ENCODE measurements at regions not wholly inside any gene's neighbourhood (a gene's known extent, or its start where the extent isn't known, plus 50 kb on each side); places are given as distances from the start of the nearest gene placed in this dataset.

DNA sequence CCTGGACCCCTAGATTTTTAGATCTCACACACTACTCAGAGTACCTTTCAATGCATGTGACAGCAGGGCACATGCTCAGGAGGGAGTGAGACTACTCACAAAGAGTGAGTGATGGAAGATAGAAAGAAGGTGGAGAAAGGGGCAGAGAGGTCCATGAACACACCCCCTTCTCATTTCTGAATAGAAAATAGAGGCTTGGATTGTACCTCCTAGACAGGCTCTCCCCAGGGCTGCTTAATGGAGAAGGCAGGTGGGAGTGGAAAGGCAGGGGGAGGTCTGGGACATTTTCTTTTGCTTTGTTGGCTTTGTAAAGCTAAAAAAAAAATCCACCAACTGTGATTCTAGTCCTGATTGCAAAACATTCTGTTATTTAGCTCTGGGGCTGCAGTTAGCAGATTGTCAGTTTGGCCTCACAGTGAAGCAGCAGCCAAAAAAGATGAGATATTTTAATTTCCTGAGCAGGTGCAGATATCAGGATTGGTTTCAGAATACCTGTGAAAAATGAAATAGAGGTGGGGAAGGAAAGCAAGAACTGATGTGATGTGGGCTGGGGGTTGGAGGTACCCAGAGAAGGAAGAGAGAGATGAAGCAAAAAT is 119.3 kb upstream of the GYPC start:
- TF ChIP-seq, protein P1, sequence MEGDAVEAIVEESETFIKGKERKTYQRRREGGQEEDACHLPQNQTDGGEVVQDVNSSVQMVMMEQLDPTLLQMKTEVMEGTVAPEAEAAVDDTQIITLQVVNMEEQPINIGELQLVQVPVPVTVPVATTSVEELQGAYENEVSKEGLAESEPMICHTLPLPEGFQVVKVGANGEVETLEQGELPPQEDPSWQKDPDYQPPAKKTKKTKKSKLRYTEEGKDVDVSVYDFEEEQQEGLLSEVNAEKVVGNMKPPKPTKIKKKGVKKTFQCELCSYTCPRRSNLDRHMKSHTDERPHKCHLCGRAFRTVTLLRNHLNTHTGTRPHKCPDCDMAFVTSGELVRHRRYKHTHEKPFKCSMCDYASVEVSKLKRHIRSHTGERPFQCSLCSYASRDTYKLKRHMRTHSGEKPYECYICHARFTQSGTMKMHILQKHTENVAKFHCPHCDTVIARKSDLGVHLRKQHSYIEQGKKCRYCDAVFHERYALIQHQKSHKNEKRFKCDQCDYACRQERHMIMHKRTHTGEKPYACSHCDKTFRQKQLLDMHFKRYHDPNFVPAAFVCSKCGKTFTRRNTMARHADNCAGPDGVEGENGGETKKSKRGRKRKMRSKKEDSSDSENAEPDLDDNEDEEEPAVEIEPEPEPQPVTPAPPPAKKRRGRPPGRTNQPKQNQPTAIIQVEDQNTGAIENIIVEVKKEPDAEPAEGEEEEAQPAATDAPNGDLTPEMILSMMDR (IDR thresholded peaks at IDR 0.05; ENCODE audit: low read depth, low read length): no peak
- DNase-seq: no peak
- Histone ChIP-seq H3K4me1 (no peaks in the 10 kb centered on the region), H3K4me3 (ENCODE audit: low read depth, low read length) (no peak overlapping the region), H3K36me3 (no peaks in the 10 kb centered on the region), H3K27me3 (no peaks in the 10 kb centered on the region), H3K9me3 (no peaks in the 10 kb centered on the region)

DNA sequence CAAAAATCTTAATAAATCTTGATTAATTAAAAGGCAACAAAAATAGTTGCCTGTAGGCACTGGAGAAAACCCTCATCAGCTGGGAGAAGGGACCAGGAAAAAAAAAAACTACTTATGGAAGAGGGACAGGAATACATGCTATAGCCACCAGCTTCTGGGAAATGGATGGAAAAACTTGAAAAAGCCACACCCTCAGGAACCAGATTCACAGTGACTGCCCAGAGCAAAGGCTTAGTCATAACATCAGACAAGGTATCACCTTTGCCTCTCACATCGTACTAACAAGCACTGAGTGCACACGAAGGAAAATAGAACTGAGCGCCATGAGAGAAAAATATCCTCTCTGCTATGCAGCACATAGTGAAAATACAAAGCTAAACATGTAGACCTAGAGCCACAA is 116.9 kb upstream of the GYPC start:
- H3K27me3 ChIP-seq: no peaks in the 10 kb centered on the region
- H3K4me3 ChIP-seq (ENCODE audit: low read depth, low read length): no peak overlapping the region
- H3K4me1 ChIP-seq: no peaks in the 10 kb centered on the region
- no peaks in the 10 kb centered on the region for H3K36me3 ChIP-seq
- H3K9me3 ChIP-seq: no peaks in the 10 kb centered on the region
- no peak for DNase-seq
- TF ChIP-seq, protein P1 (IDR thresholded peaks at IDR 0.05; ENCODE audit: low read depth, low read length): no peak

DNA sequence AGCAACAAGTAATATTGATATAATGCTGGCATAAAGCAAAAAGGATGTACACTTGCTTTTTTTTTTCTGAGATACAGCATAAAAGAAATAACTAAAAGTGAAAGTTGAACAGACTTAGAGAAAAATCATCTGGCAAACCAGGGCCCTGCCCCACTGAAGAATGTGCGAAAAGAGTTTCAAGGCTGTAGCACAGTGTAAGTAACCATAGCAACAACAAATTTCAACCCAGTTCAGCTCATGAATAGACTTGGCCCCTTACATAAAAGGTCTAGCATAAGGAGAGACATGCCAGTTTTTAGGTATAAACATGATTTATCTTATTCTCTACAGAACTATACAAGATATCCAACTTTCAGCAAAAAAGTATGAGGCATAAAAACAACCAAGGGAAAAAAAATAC is 113.7 kb upstream of the GYPC start:
- no peaks in the 10 kb centered on the region for H3K4me1 ChIP-seq
- no peak overlapping the region for H3K4me3 ChIP-seq (ENCODE audit: low read depth, low read length)
- no peaks in the 10 kb centered on the region for H3K9me3 ChIP-seq
- DNase-seq: no peak
- no peaks in the 10 kb centered on the region for H3K27me3 ChIP-seq
- TF ChIP-seq, protein P1 (IDR thresholded peaks at IDR 0.05; ENCODE audit: low read depth, low read length): no peak
- H3K36me3 ChIP-seq: no peaks in the 10 kb centered on the region

DNA sequence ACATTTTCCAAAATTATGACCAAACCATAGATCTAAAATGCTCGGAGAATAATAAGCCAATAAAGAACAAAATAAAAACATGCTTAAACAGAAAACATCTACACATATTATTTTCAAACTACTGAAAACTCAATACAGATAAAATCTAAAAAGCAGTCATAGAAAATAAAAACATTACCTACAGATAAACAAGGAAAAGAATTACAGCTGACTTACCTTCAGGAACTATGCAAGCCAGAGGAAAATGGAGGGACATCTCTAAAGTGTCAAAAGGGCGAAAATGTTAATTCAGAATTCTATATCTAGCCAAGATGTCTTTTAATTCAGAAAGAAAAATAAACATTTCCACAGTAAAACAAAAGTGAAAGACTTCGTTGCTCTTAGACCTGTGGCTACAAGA is 112.9 kb upstream of the GYPC start:
- Histone ChIP-seq H3K4me1 (no peaks in the 10 kb centered on the region), H3K27me3 (no peaks in the 10 kb centered on the region), H3K4me3 (ENCODE audit: low read depth, low read length) (no peak overlapping the region), H3K9me3 (no peaks in the 10 kb centered on the region), H3K36me3 (no peaks in the 10 kb centered on the region)
- TF ChIP-seq, protein P1 (IDR thresholded peaks at IDR 0.05; ENCODE audit: low read depth, low read length): no peak
- DNase-seq: no peak

DNA sequence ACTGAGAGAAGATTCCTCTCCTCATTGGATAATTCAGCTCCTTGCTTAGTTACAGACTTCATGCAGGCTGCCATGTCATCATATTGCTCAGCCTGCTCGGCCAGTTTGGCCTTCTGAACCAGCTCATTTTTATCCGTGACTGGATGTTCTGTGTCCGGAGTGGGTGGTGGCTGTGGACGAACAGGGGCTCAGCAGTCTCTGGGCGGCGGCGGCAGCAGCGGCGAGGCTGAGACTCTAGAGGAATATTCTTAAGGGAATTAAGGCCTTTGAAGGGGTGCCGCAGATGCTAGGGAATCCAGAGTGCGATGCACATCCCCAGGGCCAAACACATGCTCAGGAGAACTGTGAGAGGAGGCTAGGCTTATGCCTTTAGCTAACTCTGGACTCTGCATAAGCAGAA is 97.9 kb upstream of the GYPC start:
- Histone ChIP-seq H3K9me3 (no peaks in the 10 kb centered on the region), H3K27me3 (no peaks in the 10 kb centered on the region), H3K4me3 (ENCODE audit: low read depth, low read length) (no peak overlapping the region), H3K36me3 (no peaks in the 10 kb centered on the region), H3K4me1 (no peaks in the 10 kb centered on the region)
- DNase-seq: no peak
- TF ChIP-seq, protein P1 (IDR thresholded peaks at IDR 0.05; ENCODE audit: low read depth, low read length): no peak

DNA sequence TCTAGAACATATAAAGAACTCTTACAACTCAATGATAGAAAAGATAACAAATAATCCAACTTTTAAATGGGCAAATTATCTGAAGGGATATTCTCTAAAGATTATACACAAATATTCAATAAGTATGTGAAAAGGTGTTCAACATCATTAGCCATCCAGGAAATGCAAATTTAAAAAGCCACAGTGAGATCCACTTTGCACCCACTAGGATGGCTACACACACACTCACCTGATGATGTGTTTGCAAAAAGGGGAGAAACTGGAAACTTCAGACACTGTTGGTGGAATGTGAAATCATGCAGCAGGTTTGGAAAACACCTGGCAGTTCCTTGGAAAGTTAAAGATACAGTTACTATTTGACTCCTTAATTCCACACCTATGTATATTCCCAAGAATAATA is 87.2 kb upstream of the GYPC start:
- no peak for DNase-seq
- Histone ChIP-seq H3K4me3 (ENCODE audit: low read depth, low read length) (no peak overlapping the region), H3K27me3 (no peaks in the 10 kb centered on the region), H3K4me1 (no peaks in the 10 kb centered on the region), H3K9me3 (no peaks in the 10 kb centered on the region), H3K36me3 (no peaks in the 10 kb centered on the region)
- TF ChIP-seq, protein P1 (IDR thresholded peaks at IDR 0.05; ENCODE audit: low read depth, low read length): no peak
